ENCODE measurements at regions not wholly inside any gene's neighbourhood (a gene's known extent, or its start where the extent isn't known, plus 50 kb on each side); places are given as distances from the start of the nearest gene placed in this dataset.

DNA sequence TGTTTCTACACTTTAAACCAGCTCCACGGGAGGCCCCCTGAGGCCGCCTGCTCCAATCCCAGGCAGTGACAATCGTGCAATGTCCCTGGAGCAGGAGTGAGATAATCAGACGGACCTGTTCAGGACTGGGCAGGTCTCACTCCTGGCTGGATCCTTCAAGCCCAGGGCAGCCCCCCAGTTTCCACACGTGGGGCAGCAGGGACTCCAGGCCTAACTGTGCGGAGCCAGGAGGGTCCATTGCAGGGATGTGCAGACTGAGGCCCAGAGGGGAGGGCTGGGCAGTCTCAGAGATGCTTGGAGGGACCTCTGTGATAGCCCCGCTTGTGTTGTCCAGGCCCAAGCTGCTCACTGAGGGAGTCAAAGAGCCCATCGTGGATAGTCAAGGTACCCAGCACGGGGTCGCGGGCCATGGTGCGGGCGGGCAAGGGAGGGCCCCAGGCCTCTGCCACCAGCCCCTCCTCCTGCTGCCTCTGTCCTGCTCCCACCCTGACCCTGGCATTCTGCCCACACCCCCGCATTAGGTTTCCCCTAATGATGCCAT is 110.5 kb upstream of the KCTD7 start:
- TF ChIP-seq POLR2A (IDR thresholded peaks at IDR 0.05; ENCODE audit: extremely low read depth, insufficient read length), result no peak
- TF ChIP-seq, protein P1, sequence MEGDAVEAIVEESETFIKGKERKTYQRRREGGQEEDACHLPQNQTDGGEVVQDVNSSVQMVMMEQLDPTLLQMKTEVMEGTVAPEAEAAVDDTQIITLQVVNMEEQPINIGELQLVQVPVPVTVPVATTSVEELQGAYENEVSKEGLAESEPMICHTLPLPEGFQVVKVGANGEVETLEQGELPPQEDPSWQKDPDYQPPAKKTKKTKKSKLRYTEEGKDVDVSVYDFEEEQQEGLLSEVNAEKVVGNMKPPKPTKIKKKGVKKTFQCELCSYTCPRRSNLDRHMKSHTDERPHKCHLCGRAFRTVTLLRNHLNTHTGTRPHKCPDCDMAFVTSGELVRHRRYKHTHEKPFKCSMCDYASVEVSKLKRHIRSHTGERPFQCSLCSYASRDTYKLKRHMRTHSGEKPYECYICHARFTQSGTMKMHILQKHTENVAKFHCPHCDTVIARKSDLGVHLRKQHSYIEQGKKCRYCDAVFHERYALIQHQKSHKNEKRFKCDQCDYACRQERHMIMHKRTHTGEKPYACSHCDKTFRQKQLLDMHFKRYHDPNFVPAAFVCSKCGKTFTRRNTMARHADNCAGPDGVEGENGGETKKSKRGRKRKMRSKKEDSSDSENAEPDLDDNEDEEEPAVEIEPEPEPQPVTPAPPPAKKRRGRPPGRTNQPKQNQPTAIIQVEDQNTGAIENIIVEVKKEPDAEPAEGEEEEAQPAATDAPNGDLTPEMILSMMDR (IDR thresholded peaks at IDR 0.05; ENCODE audit: low read depth, low read length), result no peak
- no peak for TF ChIP-seq MYC (IDR thresholded peaks at IDR 0.05; ENCODE audit: low read depth, low read length)
